BLaER1 treated with 17β-estradiol and CSF1 and Interleukin-3, amounts not matched to agents 10 nM and 100 nM (cell line): ENCODE measurements at regions not wholly inside any gene's neighbourhood (a gene's known extent, or its start where the extent isn't known, plus 50 kb on each side); places are given as distances from the start of the nearest gene placed in this dataset.

Experiments used
- H3K27ac ChIP-seq, 11 experiments: shearing (Covaris generic); formaldehyde crosslinking; 2 replicates each; pipeline ENCODE4 v1.8.1; 2022
- H3K27me3 ChIP-seq, 11 experiments: shearing (Covaris generic); formaldehyde crosslinking; 2 replicates each; pipeline ENCODE4 v1.8.1; 2022
- H3K36me3 ChIP-seq, 11 experiments: shearing (Covaris generic); formaldehyde crosslinking; 2 replicates each; pipeline ENCODE4 v1.8.1; 2022
- H3K4me1 ChIP-seq, 10 experiments: shearing (Covaris generic); formaldehyde crosslinking; 2 replicates each; pipeline ENCODE4 v1.8.1; 2022
- H3K4me2 ChIP-seq, 11 experiments: shearing (Covaris generic); formaldehyde crosslinking; 2 replicates each; pipeline ENCODE4 v1.8.1; 2022
- H3K4me3 ChIP-seq, 10 experiments: shearing (Covaris generic); formaldehyde crosslinking; 2 replicates each; pipeline ENCODE4 v1.8.1; 2022
- H3K9ac ChIP-seq, 11 experiments: shearing (Covaris generic); formaldehyde crosslinking; 2 replicates each; pipeline ENCODE4 v1.8.1; 2022
- H3K9me3 ChIP-seq, 11 experiments: shearing (Covaris generic); formaldehyde crosslinking; replicated peaks in 1 of 11; 2 replicates each; pipeline ENCODE4 v1.8.1; 2022
- H4K20me1 ChIP-seq, 11 experiments: shearing (Covaris generic); formaldehyde crosslinking; 2 replicates each; pipeline ENCODE4 v1.8.1; 2022
- Cebpa-rat ChIP-seq, 11 experiments: shearing (Covaris generic); IDR thresholded peaks; 2 replicates each; pipeline ENCODE4 v1.8.1; 2022

GRCh38 chr20:36099106-36099505 lies 55.4 kb upstream of the EPB41L1 start:
- Histone ChIP-seq H3K4me2 (peak overlapping the region; percentile 73 to 96 (median 85)), H3K9ac (peak overlapping the region in 9 of 11 experiments; percentile 46 to 80 (median 67); a peak in 16 of 22 replicates), H3K4me3 (no peak overlapping the region), H3K27ac (peak overlapping the region; percentile 53 to 99 (median 95); a peak in 21 of 22 replicates), H3K36me3 (no peaks in the 10 kb centered on the region), H4K20me1 (no peaks in the 10 kb centered on the region), H3K9me3 (no peaks in the 10 kb centered on the region), H3K27me3 (peaks cover 7 to 20% (median 13%) of the 10 kb centered on the region in 11 experiments), H3K4me1 (peaks cover 78 to 95% (median 84%) of the 10 kb centered on the region in 10 experiments)
- no peak for TF ChIP-seq Cebpa-rat (IDR thresholded peaks at IDR 0.05)

GRCh38 chr20:36101192-36101591 lies 53.3 kb upstream of the EPB41L1 start:
- no peaks in the 10 kb centered on the region for H3K36me3 ChIP-seq
- no peaks in the 10 kb centered on the region for H4K20me1 ChIP-seq
- H3K4me1 ChIP-seq: peaks cover 70 to 86% (median 74%) of the 10 kb centered on the region in 10 experiments
- H3K27ac ChIP-seq: peak overlapping the region in 10 of 11 experiments; percentile 15 to 99 (median 96); a peak in 17 of 22 replicates
- no peak for TF ChIP-seq Cebpa-rat (IDR thresholded peaks at IDR 0.05)
- no peaks in the 10 kb centered on the region for H3K9me3 ChIP-seq
- H3K4me3 ChIP-seq: no peak overlapping the region
- no peaks in the 10 kb centered on the region for H3K27me3 ChIP-seq
- peak overlapping the region in 10 of 11 experiments; percentile 28 to 95 (median 83); a peak in 18 of 22 replicates for H3K4me2 ChIP-seq
- peak overlapping the region in 5 of 11 experiments; percentile 3 to 75 (median 58); a peak in 8 of 22 replicates for H3K9ac ChIP-seq

DNA sequence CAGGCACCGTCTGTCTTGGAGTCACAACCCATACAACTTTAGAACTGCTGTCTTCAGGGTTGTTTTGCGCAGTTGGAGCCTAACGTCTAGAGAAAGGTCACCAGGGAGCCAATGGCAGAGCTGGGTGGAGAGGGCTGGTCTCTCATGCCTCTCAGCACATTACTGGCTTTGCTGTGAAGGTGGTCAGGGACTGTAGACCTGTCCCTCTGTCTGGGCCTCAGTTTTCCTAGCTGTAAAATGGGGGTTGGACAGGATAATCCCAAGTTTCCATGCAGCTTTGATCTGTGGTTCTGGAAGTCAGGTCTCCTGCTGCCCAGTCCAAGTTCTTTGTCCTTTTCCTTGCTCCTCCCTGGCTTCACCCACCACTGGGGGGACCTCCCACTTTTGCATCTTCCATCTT lies 52.2 kb upstream of the EPB41L1 start:
- Histone ChIP-seq H3K9ac (peak overlapping the region in 2 of 11 experiments; percentile 11 to 57; a peak in 1 of 22 replicates), H3K4me3 (no peak overlapping the region), H4K20me1 (no peaks in the 10 kb centered on the region), H3K36me3 (no peaks in the 10 kb centered on the region), H3K27me3 (no peaks in the 10 kb centered on the region), H3K9me3 (no peaks in the 10 kb centered on the region), H3K27ac (peak overlapping the region in 8 of 11 experiments; percentile 3 to 99 (median 54); a peak in 15 of 22 replicates), H3K4me1 (peaks cover 60 to 74% (median 66%) of the 10 kb centered on the region in 10 experiments), H3K4me2 (peak overlapping the region; percentile 68 to 95 (median 82))
- no peak for TF ChIP-seq Cebpa-rat (IDR thresholded peaks at IDR 0.05)

- H4K20me1 ChIP-seq: no peaks in the 10 kb centered on the region
- peaks cover 53 to 68% (median 59%) of the 10 kb centered on the region in 10 experiments for H3K4me1 ChIP-seq
- H3K27ac ChIP-seq: peak overlapping the region in 7 of 11 experiments; percentile 22 to 99 (median 66); a peak in 14 of 22 replicates
- no peaks in the 10 kb centered on the region for H3K27me3 ChIP-seq
- peak overlapping the region; percentile 68 to 95 (median 82); a peak in 20 of 22 replicates for H3K4me2 ChIP-seq
- no peak for TF ChIP-seq Cebpa-rat (IDR thresholded peaks at IDR 0.05)
- H3K36me3 ChIP-seq: no peaks in the 10 kb centered on the region
- no peaks in the 10 kb centered on the region for H3K9me3 ChIP-seq
- H3K4me3 ChIP-seq: no peak overlapping the region
- H3K9ac ChIP-seq: 0 out of 22 replicates have a peak overlapping the region, but pooled peaks of 2 of the 11 experiments have one; percentile 11 to 15
These were observed 51.5 kb upstream of the EPB41L1 start for GRCh38 chr20:36102809-36103596.

- H3K4me1 ChIP-seq: peaks cover 41 to 55% (median 48%) of the 10 kb centered on the region in 10 experiments
- no peak for TF ChIP-seq Cebpa-rat (IDR thresholded peaks at IDR 0.05)
- no peaks in the 10 kb centered on the region for H3K27me3 ChIP-seq
- H3K4me2 ChIP-seq: peak overlapping the region in 5 of 11 experiments; percentile 16 to 57 (median 41); a peak in 10 of 22 replicates
- no peaks in the 10 kb centered on the region for H3K9me3 ChIP-seq
- H3K4me3 ChIP-seq: no peak overlapping the region
- H3K27ac ChIP-seq: peak overlapping the region in 2 of 11 experiments; percentile 0 to 31; a peak in 1 of 22 replicates
- no peaks in the 10 kb centered on the region for H4K20me1 ChIP-seq
- no peaks in the 10 kb centered on the region for H3K36me3 ChIP-seq
- H3K9ac ChIP-seq: no peak overlapping the region
These were observed 50.3 kb upstream of the EPB41L1 start for GRCh38 chr20:36104244-36104643.
